GM21717 (cell line): ENCODE measurements at regions not wholly inside any gene's neighbourhood (a gene's known extent, or its start where the extent isn't known, plus 50 kb on each side); places are given as distances from the start of the nearest gene placed in this dataset.

Experiments
- ATAC-seq: cut with Tn5 transposase; IDR thresholded peaks from one replicate; pipeline ENCODE4 v1.9.1; 2021; ENCODE audit warnings: mild to moderate bottlenecking, moderate library complexity; ENCODE audit not compliant: unreplicated experiment

- no peak for ATAC-seq
These were observed 311.0 kb downstream of the GABRB2 start for GRCh38 chr5:161235569-161235968.

GRCh38 chr5:161233553-161233952, 313.0 kb downstream of the GABRB2 start:
- no peak for ATAC-seq

GRCh38 chr5:161230221-161230620, 316.3 kb downstream of the GABRB2 start:
- ATAC-seq: no peak

- ATAC-seq: no peak
These were observed 326.7 kb downstream of the GABRB2 start for GRCh38 chr5:161219816-161220215.

GRCh38 chr5:161216877-161217276, 329.6 kb downstream of the GABRB2 start:
- no peak for ATAC-seq

- ATAC-seq: no peak
These were observed 334.3 kb downstream of the GABRB2 start for GRCh38 chr5:161212123-161212712.

GRCh38 chr5:161201558-161201957, 345.0 kb downstream of the GABRB2 start:
- ATAC-seq: no peak

GRCh38 chr5:161190778-161191177, 338.8 kb upstream of the ATP10B start:
- ATAC-seq: no peak

GRCh38 chr5:161190086-161190485, 338.1 kb upstream of the ATP10B start:
- no peak for ATAC-seq

GRCh38 chr5:161189452-161189851, 337.4 kb upstream of the ATP10B start:
- no peak for ATAC-seq

- no peak for ATAC-seq
These were observed 331.5 kb upstream of the ATP10B start for GRCh38 chr5:161183559-161183958.

- no peak for ATAC-seq
These were observed 324.2 kb upstream of the ATP10B start for GRCh38 chr5:161176221-161176620.

GRCh38 chr5:161169776-161170175, 317.8 kb upstream of the ATP10B start:
- ATAC-seq: no peak

GRCh38 chr5:161167016-161167767, 315.2 kb upstream of the ATP10B start:
- no peak for ATAC-seq

GRCh38 chr5:161165998-161166660, 314.1 kb upstream of the ATP10B start:
- ATAC-seq: no peak

GRCh38 chr5:161157925-161158324, 305.9 kb upstream of the ATP10B start:
- no peak for ATAC-seq

- ATAC-seq: no peak
These were observed 303.4 kb upstream of the ATP10B start for GRCh38 chr5:161155451-161155850.

- no peak for ATAC-seq
These were observed 300.5 kb upstream of the ATP10B start for GRCh38 chr5:161152415-161152940.

- ATAC-seq: no peak
These were observed 298.5 kb upstream of the ATP10B start for GRCh38 chr5:161150441-161150988.

- no peak for ATAC-seq
These were observed 297.1 kb upstream of the ATP10B start for GRCh38 chr5:161149078-161149477.

GRCh38 chr5:161138751-161139455, 286.9 kb upstream of the ATP10B start:
- ATAC-seq: peak; percentile 62
